ENCODE measurements at regions not wholly inside any gene's neighbourhood (a gene's known extent, or its start where the extent isn't known, plus 50 kb on each side); places are given as distances from the start of the nearest gene placed in this dataset.
A peak's percentile ranks its signal among the peaks of the same experiment; 100 is the strongest.

GRCh38 chr13:104065328-104065727 lies 999.1 kb upstream of the SLC10A2 start:
- DNase-seq, result no peak

- DNase-seq, result no peak
Measured at GRCh38 chr13:104057861-104058260, 991.6 kb upstream of the SLC10A2 start.

GRCh38 chr13:104045907-104046306 lies 979.7 kb upstream of the SLC10A2 start:
- DNase-seq, result no peak

- DNase-seq, result no peak
Measured at GRCh38 chr13:104043184-104043583, 977.0 kb upstream of the SLC10A2 start.

- DNase-seq, result no peak
Measured at GRCh38 chr13:104034891-104035290, 968.7 kb upstream of the SLC10A2 start.

GRCh38 chr13:104025303-104025702 lies 959.1 kb upstream of the SLC10A2 start:
- DNase-seq, result no peak

GRCh38 chr13:104024416-104025170 lies 958.4 kb upstream of the SLC10A2 start:
- peak; percentile 45 for DNase-seq

- no peak for DNase-seq
Measured at GRCh38 chr13:104021806-104022397, 955.7 kb upstream of the SLC10A2 start.

GRCh38 chr13:104017317-104017716 lies 951.1 kb upstream of the SLC10A2 start:
- DNase-seq, result no peak

- DNase-seq, result peak; percentile 97
Measured at GRCh38 chr13:104015646-104016396, 949.6 kb upstream of the SLC10A2 start.

GRCh38 chr13:104014803-104015645 lies 948.8 kb upstream of the SLC10A2 start:
- peak; percentile 91 for DNase-seq

- DNase-seq, result no peak
Measured at GRCh38 chr13:104011505-104012241, 945.5 kb upstream of the SLC10A2 start.

GRCh38 chr13:104008541-104009435 lies 942.6 kb upstream of the SLC10A2 start:
- peak; percentile 37 for DNase-seq

GRCh38 chr13:104008075-104008474 lies 941.9 kb upstream of the SLC10A2 start:
- no peak for DNase-seq

- DNase-seq, result peak; percentile 95
Measured at GRCh38 chr13:104006625-104007075, 940.4 kb upstream of the SLC10A2 start.

GRCh38 chr13:104004572-104004971 lies 938.4 kb upstream of the SLC10A2 start:
- DNase-seq, result no peak

- no peak for DNase-seq
Measured at GRCh38 chr13:104002216-104002615, 936.0 kb upstream of the SLC10A2 start.

GRCh38 chr13:104001766-104002165 lies 935.5 kb upstream of the SLC10A2 start:
- DNase-seq, result no peak

GRCh38 chr13:103996733-103997132 lies 930.5 kb upstream of the SLC10A2 start:
- DNase-seq, result no peak

- DNase-seq, result no peak
Measured at GRCh38 chr13:103983948-103984347, 917.7 kb upstream of the SLC10A2 start.

GRCh38 chr13:103976371-103976770 lies 910.2 kb upstream of the SLC10A2 start:
- no peak for DNase-seq
